Astrocyte (in vitro differentiated cells and primary cell): ENCODE measurements at regions not wholly inside any gene's neighbourhood (a gene's known extent, or its start where the extent isn't known, plus 50 kb on each side); places are given as distances from the start of the nearest gene placed in this dataset.

Source experiments
- CTCF ChIP-seq: IDR thresholded peaks from 2 replicates; pipeline ENCODE4 v1.5.1; 2011; ENCODE audit warnings: low read depth, mild to moderate bottlenecking, inconsistent platforms, low read length, moderate library complexity; ENCODE audit not compliant: insufficient read depth
- EZH2 ChIP-seq: IDR thresholded peaks from 2 replicates; pipeline ENCODE4 v1.6.1; 2012; ENCODE audit warnings: mild to moderate bottlenecking, low read length, inconsistent platforms; ENCODE audit not compliant: insufficient read depth

GRCh38 chr17:71631483-71631882 is 489.3 kb upstream of the SOX9 start:
- no peak for TF ChIP-seq CTCF
- TF ChIP-seq EZH2 = no peak
